PC-3 (cell line): ENCODE measurements at regions not wholly inside any gene's neighbourhood (a gene's known extent, or its start where the extent isn't known, plus 50 kb on each side); places are given as distances from the start of the nearest gene placed in this dataset.

Source experiments
- ATAC-seq: fragments of 200-7000 bp; cut with Tn5 transposase; 2 replicates; pipeline ENCODE4 v1.9.1; 2020; ENCODE audit warnings: mild to moderate bottlenecking, moderate library complexity
- BruUV-seq: library from RNA; stranded (reverse); fragments of 400-500 nt; replicated peaks from 2 replicates; lab custom pipeline; 2021; lab: Mats Ljungman, UMichigan
- CTCF ChIA-PET: fragments of 300-600 bp; sonication (Branson Sonifier 250); formaldehyde crosslinking; loops from one replicate; lab custom pipeline; 2022; ENCODE audit warnings: antibody characterized with exemption; lab: Charles Lee
- POLR2A ChIA-PET: fragments of 300-600 bp; sonication (Branson Sonifier 250); formaldehyde crosslinking; loops from one replicate; lab custom pipeline; 2022; ENCODE audit warnings: antibody characterized with exemption; ENCODE audit not compliant: unreplicated experiment; lab: Charles Lee
- DNase-seq: peaks from one replicate; pipeline ENCODE4 v3.0.0-alpha.2; 2015
- H2AFZ ChIP-seq: fragments of 300-600 bp; sonication (generic); 2 replicates; pipeline ENCODE4 v1.6.0; 2016; ENCODE audit warnings: antibody characterized with exemption, low read length
- H3F3A ChIP-seq: fragments of 300-600 bp; sonication (generic); one replicate; pipeline ENCODE4 v1.6.0; 2017; ENCODE audit warnings: antibody characterized with exemption, low read length, control low read depth, mild to moderate bottlenecking; ENCODE audit not compliant: unreplicated experiment
- H3K27ac ChIP-seq: fragments of 300-600 bp; sonication (generic); 2 replicates; pipeline ENCODE4 v1.5.1; 2016; ENCODE audit warnings: mild to moderate bottlenecking, low read length
- H3K27me3 ChIP-seq: fragments of 300-600 bp; sonication (generic); 2 replicates; pipeline ENCODE4 v1.6.1; 2016; ENCODE audit warnings: low read length, mixed read lengths
- H3K36me3 ChIP-seq: fragments of 300-600 bp; sonication (generic); 2 replicates; pipeline ENCODE4 v1.6.1; 2016; ENCODE audit warnings: low read depth, mixed run types, low read length, mixed read lengths
- H3K4me1 ChIP-seq: fragments of 300-600 bp; sonication (generic); 2 replicates; pipeline ENCODE4 v1.5.1; 2016; ENCODE audit warnings: low read length; ENCODE audit not compliant: insufficient read depth
- H3K4me2 ChIP-seq: fragments of 300-600 bp; sonication (generic); 2 replicates; pipeline ENCODE4 v1.6.0; 2016; ENCODE audit warnings: low read length
- H3K4me3 ChIP-seq: fragments of 300-600 bp; sonication (generic); 2 replicates; pipeline ENCODE4 v1.5.1; 2016; ENCODE audit warnings: mild to moderate bottlenecking, low read length, mixed read lengths
- H3K79me2 ChIP-seq: fragments of 300-600 bp; sonication (generic); 2 replicates; pipeline ENCODE4 v1.6.1; 2017; ENCODE audit warnings: low read length, mixed read lengths
- H3K9ac ChIP-seq: fragments of 300-600 bp; sonication (generic); 2 replicates; pipeline ENCODE4 v1.6.0; 2016; ENCODE audit warnings: mild to moderate bottlenecking, low read length
- H3K9me2 ChIP-seq: fragments of 300-600 bp; sonication (generic); replicated peaks from 2 replicates; pipeline ENCODE4 v1.6.1; 2016; ENCODE audit warnings: mixed run types, low read length, mixed read lengths
- H3K9me3 ChIP-seq: fragments of 300-600 bp; sonication (generic); 2 replicates; pipeline ENCODE4 v1.6.1; 2016; ENCODE audit warnings: low read length, mixed read lengths
- H4K20me1 ChIP-seq: fragments of 300-600 bp; sonication (generic); 2 replicates; pipeline ENCODE4 v1.6.1; 2016; ENCODE audit warnings: low read length, mixed read lengths
- CTCF ChIP-seq: fragments of 300-600 bp; sonication (generic); conservative IDR thresholded peaks from 2 replicates; pipeline ENCODE4 v1.5.1; 2017; ENCODE audit warnings: antibody characterized with exemption, low read depth, mild to moderate bottlenecking, low read length
- EZH2 ChIP-seq: fragments of 300-600 bp; sonication (generic); IDR thresholded peaks from one replicate; pipeline ENCODE4 v1.6.1; 2017; ENCODE audit warnings: antibody characterized with exemption, mild to moderate bottlenecking, low read length; ENCODE audit not compliant: unreplicated experiment
- EZH2phosphoT487 ChIP-seq: fragments of 300-600 bp; sonication (generic); IDR thresholded peaks from 2 replicates; pipeline ENCODE4 v1.6.1; 2018; ENCODE audit warnings: mild to moderate bottlenecking, antibody characterized with exemption, low read length, borderline replicate concordance
- intact Hi-C: fragments of 100-400 bp; cut with micrococcal nuclease; formaldehyde crosslinking; loops from 2 replicates; pipeline ENCODE4 v1.9.0; 2023

GRCh38 chr2:23037596-23037995 is 347.4 kb upstream of the KLHL29 start:
- H2AFZ ChIP-seq: no peak overlapping the region
- H3K36me3 ChIP-seq: no peaks in the 10 kb centered on the region
- ChIA-PET POLR2A (no interaction called here), CTCF (no interaction called here)
- H3K9ac ChIP-seq: no peak overlapping the region
- BruUV-seq: no TSS peak
- no peaks in the 10 kb centered on the region for H3K4me1 ChIP-seq
- intact Hi-C loops: no loop called here
- H3K9me2 ChIP-seq: no peaks in the 10 kb centered on the region
- DNase-seq (no peak), ATAC-seq (no peak)
- H3K27me3 ChIP-seq: no peaks in the 10 kb centered on the region
- H3K27ac ChIP-seq: no peak overlapping the region
- no peaks in the 10 kb centered on the region; the same call in 1 of the 2 replicates for H3K9me3 ChIP-seq
- no peaks in the 10 kb centered on the region for H3F3A ChIP-seq
- no peaks in the 10 kb centered on the region for H3K79me2 ChIP-seq
- no peak overlapping the region for H3K4me3 ChIP-seq
- TF ChIP-seq EZH2phosphoT487 (no peak), CTCF (no peak), EZH2 (no peak)
- H3K4me2 ChIP-seq: no peak overlapping the region
- H4K20me1 ChIP-seq: no peaks in the 10 kb centered on the region

GRCh38 chr2:23041443-23041842 is 343.5 kb upstream of the KLHL29 start:
- Histone ChIP-seq H3K9me2 (no peaks in the 10 kb centered on the region), H3K27me3 (no peaks in the 10 kb centered on the region), H3K4me2 (no peak overlapping the region), H3K4me1 (no peaks in the 10 kb centered on the region), H3K9ac (no peak overlapping the region), H2AFZ (no peak overlapping the region), H4K20me1 (no peaks in the 10 kb centered on the region), H3K79me2 (no peaks in the 10 kb centered on the region), H3F3A (no peaks in the 10 kb centered on the region), H3K27ac (no peak overlapping the region), H3K9me3 (no peaks in the 10 kb centered on the region), H3K4me3 (no peak overlapping the region), H3K36me3 (no peaks in the 10 kb centered on the region)
- intact Hi-C loops: no loop called here
- ChIA-PET POLR2A (no interaction called here), CTCF (no interaction called here)
- no peak for TF ChIP-seq EZH2
- no peak for TF ChIP-seq CTCF
- TF ChIP-seq EZH2phosphoT487: no peak
- ATAC-seq (no peak), DNase-seq (no peak)
- BruUV-seq: no TSS peak

GRCh38 chr2:23042216-23042906 is 342.6 kb upstream of the KLHL29 start:
- Histone ChIP-seq H3F3A (no peaks in the 10 kb centered on the region), H3K9ac (no peak overlapping the region), H3K4me2 (no peak overlapping the region), H3K27ac (no peak overlapping the region), H4K20me1 (no peaks in the 10 kb centered on the region), H2AFZ (no peak overlapping the region), H3K9me3 (no peaks in the 10 kb centered on the region), H3K4me1 (no peaks in the 10 kb centered on the region), H3K36me3 (no peaks in the 10 kb centered on the region), H3K79me2 (no peaks in the 10 kb centered on the region), H3K9me2 (no peaks in the 10 kb centered on the region), H3K27me3 (no peaks in the 10 kb centered on the region), H3K4me3 (no peak overlapping the region)
- CTCF ChIA-PET: no interaction called here
- intact Hi-C loops: no loop called here
- DNase-seq (no peak), ATAC-seq (no peak)
- POLR2A ChIA-PET: no interaction called here
- BruUV-seq: no TSS peak
- TF ChIP-seq EZH2 (no peak), CTCF (no peak), EZH2phosphoT487 (no peak)
